NCI-H1092 (cell line): ENCODE measurements at regions not wholly inside any gene's neighbourhood (a gene's known extent, or its start where the extent isn't known, plus 50 kb on each side); places are given as distances from the start of the nearest gene placed in this dataset.
"Not testable (repeated sequence)": the region's sequence is repeated elsewhere in the genome, so short reads cannot be mapped to it uniquely, and the experiment has no call there.

Experiments
- DNase-seq: peaks from one replicate; lab custom pipeline; 2025; lab: John Stamatoyannopoulos, UW

DNA sequence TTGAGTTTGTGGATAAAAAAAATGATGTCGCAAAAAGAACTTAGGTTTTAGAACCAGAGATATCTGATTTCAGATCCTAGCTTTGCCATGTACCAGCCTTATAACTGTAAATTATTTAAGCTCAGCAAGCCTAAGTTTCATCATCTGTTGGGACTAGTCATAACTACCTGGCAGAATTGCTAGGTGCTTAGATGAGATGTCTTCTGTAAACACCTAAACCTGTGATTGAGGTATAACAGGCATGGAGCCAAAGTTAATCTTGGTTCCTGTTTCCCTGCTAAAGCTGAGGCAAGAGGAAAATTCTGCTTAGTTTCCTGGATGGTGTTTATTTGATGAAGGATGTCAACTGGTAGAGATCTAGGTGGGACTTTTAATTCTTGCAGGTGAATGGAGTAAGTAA is 331.3 kb upstream of the RBMS3 start:
- no peak for DNase-seq

DNA sequence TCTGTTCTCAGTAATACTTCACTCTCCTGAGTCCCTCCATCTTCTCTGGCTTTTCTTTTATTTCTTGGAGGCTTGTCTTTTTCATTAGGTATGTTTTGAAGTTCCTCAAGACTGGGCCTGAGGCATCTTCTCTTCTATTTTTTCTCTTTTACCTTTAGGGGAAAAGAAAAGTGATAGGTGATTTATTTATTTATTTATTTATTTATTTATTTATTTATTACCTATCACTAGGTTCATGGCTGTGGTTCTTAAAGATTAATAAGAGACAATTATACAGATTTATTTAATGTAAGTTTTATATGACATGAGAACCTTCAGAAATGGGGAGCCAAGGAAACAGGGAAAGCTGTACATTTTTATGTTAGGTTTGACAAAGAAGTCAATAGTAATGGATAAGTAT is 330.3 kb upstream of the RBMS3 start:
- no peak for DNase-seq

DNA sequence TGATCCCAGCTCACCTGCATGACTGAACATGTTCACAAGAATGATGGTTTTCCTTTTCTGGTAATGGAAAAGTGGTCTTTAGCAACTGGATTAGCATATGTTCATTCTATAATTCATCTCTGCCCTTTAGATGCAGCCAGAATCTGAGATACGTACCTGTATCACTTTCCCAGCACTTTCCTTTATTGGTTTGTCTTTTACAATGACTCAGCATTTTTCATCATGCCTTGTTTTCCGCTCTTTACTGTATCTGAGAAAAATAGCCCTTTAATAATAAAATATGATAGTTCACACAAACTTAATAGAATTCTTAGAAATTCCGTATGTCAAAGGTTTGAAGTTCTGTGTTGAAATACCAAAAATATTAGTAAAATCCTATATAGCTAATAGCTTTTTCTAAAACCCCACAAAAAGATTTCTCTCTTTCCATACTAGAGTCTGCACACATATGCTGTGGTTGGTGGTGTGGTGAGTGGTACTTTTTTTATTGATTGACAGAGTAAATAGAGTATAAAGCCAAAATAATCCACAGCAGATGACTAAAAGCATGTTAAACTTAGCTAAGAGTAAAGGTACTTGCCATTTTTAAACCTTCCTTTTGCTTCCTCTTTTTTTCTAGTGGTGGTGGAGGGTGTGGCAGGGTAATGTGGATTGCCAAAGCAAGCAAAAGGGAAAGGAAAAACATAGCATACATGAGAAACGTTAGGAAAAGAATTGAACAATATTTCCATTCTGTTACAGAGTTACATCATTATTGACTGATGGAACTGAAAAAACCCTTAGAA is 328.9 kb upstream of the RBMS3 start:
- no peak for DNase-seq

DNA sequence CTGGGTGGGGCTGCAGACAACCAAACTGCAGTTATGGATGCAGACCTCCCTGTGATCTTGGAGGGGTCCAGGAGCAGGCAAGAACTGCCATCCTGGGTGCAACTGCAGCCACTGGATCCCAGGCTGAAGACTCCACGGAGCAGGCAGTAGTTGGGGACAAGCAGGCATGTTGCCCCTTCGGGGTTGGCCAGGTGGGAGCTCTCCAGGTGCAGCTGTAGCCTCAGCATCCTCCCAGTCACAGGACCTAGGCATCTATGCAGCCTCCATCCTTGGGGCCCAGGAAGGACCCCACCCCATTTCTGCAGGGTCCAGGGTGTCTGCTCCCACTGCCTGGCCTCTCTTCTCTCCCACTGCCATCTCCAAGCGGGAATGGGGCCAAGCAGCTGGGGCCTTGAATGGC is 322.2 kb upstream of the RBMS3 start:
- no peak for DNase-seq

DNA sequence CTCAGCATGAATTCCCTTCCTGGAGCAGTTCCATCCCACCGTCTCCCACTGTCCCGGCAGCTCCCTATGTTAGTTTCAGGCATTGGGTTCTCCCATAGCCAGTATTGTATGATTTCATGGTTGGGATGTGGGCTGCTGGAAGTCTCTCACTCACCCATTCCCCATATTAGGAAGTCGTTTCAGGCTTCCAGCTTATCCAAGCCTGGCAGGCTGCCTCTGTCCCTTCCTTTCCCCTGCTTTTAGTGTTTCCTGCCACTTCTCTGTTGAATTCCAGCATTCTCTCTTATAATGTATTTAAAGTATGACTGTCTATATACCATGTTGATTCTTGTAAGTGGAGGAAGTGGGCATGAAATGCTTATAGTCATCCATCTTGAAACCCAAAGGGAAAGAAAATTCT is 309.7 kb upstream of the RBMS3 start:
- no peak for DNase-seq

DNA sequence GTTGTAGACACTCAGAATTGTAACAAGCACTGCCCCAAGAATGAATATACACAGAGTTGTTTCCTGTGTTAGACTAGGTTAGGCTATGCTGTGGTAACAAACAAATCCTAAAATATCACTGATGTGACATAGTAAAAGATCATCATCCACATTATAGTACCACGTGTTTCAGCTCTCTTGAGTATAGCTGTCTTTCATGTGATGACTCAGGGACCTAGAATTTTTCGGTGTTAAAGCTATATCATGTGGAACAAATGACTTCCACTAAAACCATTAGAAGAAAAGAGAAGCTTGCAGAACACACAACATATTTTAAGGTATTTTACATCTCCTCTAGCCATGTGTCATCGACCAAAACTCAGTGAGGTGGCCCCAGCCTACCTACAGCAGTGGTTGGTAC is 307.9 kb upstream of the RBMS3 start:
- no peak for DNase-seq

DNA sequence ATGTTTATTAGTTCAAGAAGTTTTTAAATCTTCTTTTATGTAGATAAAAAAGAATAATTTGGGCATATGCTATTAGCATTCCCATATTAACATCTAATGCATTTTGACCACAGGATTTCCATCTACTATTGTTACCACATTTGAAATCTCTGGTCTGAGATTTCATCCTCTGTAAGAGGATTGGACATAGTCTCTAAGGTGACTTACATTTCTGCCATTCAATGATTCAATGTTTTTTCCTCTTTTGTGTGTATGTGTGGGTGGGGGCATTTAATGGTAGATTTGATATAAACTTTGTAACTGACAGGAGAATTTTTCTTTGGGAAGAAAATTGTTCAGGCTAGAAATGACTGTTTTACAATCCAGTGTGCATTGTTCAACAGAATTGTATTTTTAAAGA is 307.3 kb upstream of the RBMS3 start:
- DNase-seq, result no peak

DNA sequence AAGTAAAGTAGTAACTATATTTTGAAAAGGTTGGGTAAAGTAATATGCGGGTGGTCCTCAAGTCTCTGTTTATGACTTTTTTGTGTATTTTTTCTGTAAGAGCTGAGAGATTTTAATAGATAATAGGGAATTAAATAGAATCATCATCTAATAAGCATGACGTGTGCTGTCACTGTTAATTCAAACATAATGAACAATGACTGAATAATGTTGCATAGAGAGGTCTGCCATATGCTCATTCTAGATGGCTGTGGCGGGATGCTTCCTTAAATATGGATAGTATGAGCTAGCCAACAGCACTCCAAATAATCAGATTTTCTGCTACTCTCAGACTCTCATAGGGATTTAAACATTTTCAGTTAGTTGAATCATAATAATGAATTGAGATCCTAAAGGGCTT is 302.8 kb upstream of the RBMS3 start:
- no peak for DNase-seq

DNA sequence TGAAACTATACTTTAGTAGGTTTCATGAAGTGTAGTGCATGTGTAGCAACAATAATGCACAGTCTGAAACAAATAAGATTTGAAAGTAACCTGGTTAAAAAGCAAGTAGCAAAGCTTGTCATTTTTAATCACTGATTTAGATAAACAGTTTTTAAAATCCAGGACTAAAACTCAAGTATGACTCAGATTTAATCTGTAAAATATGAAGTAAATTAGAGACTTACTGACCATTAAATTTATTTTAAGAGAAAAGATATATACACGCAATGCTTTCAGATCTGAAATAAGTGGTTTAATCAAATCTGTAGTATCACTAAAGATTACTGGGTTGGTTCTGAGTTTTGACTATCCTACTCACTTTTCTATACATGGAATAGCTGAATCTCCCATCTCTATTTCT is 300.7 kb upstream of the RBMS3 start:
- DNase-seq, result no peak

DNA sequence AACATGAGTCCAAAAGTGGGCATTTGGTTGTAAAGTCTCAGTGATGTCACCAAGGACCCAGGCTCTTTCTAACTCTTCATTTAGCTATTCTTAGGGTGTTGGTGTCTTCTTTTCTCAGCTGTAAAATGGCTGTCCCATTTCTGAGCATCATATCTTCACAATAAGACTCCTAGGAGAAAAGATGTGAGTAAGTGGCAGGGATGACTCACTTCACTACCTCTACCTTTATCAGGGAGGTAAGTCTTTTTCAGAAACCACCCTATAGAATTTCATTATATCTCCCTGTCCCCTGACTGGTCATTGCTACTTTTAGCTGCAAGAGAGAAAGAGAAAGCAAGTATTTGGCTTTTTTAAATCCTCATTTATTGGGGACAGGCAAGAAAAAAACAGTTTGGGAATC is 300.2 kb upstream of the RBMS3 start:
- no peak for DNase-seq

DNA sequence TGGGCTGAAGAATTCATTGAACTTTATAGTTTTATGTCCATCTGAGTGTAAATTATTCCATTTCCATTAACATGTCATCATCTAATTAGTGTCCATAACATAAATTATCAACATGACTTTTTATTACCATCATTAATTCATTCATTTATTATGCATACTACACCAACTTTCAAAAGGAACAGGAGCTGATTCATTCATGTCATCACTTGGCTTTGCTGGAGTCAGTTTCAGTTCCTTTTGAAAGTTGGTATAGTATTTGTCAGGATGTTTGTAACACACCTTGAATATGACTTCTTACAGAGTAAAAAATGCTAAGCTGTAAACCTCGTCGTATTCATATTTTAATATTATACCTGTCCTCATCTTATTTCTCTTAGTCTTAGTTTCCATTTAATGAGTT is 298.0 kb upstream of the RBMS3 start:
- no peak for DNase-seq

DNA sequence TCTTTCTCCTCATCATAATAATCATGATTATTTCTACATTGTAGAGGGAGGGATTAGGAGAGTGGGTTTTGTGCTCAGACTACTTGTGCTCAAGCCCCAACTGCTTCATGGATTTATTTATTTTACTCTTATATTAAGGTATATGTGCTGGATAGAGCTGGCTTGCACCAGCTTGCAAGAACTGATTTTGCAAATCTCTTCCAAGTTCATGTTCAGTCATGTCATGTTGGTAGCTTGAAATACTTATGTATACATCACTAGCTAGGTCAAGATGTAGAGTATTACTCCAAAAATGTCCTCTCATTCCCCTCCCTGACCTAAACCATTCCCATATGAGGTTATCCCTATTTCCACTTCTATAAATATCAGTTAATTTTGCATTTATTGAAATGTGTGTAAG is 293.9 kb upstream of the RBMS3 start:
- no peak for DNase-seq

DNA sequence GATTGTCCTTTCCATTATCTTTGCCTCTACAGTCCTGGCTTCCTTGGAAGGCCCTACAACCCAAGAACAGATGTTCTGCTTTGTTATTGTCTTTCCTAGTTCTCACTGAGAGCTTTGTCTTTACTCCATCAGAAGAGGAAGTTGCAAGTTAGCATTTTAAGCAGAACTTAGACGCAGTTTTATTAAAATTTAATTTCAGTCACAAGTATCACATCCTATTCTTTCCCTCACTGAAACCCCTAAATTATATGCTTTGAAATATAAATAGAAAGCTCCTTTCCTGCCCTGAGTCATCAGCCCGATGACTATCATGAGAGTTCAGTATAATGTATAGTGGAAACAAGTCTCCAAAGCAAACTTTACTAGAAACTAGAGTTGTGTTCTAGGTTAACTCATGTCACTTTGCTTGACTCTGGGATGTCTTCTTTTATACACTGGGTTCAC is 291.2 kb upstream of the RBMS3 start:
- no peak for DNase-seq

DNA sequence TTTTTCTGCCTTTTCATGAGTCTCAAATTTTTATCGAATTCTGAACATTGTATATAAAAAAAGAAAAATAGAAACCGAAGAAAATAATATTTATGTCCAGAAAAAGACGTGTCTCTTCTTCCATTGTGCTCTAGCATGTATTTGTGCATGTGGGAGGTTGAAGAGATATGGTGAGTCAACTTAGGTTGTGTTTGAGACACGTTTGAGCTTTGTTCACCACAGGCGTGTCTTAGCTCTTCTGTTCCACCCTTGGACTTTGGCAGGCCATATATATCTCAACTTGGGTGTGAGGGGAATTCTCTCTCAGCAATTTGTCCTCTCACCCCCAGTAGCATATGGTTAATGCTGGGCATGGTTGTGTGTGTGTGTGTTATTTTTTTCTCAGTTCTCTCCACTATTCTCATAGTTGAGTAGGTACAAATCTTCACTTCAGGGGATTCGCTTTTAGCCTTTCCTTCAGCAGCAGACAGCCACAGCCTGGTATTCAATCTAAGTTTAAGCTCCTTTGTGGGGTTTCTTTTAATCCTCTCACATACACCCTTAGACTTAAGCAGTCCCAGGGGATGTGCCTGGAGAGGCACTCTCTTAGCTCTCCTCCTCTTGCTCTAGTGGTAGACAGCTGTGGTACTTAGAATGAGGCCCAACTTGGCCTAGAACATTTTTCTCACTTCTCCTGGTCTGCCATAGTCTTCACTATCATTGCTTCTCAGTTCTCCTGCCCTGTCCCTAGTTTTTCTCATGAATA is 286.5 kb upstream of the RBMS3 start:
- no peak for DNase-seq

DNA sequence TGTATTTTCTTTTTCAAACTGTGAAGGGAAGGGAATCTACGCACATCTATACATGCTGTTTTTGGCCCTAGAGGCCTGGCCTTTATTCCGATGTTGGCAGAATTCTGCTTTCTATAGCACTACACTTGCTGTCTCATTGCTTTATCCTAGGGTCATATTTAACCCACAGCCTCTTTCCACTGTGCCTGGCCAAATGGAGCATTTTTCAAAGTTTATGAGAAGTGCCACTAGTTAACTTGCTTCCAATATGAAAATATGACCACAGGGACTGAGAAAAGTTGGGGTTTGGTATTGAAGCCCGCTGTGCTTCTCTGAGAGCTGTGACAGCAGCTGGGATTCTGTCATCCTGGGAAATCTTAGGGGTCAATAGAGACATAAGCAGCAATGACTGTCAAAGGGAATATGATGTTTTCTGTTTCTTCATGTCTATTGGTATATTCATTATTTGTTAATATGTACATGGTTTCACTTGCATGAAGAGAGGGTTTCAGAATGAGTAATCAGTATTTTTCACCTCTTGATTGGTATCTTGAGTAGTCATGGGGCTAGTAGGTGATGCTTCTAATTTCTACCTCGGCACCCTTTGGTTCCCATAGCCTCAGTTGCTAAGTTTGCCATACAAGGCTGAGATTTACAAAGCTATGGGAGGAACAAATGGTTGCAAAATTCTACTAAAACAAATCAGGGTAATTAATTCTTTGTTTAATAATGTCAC is 275.8 kb upstream of the RBMS3 start:
- DNase-seq, result no peak

DNA sequence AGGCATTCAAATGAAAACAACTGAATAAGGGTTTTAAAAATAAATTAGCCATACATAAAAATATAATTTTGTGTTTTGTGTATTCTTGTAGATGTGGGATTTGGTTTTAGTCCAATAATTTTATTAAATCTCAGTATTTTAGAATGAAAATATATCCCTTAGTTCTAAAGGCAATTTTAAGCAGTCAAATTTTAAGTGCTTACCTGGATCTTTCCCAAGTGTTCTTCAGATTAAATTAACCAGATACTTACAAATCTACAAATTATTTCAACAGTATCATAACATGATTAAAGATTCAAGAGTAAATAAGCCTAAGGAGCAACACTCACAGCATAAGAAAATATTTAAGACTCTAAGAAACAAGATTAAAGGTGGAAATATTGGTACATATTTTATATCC is 275.0 kb upstream of the RBMS3 start:
- no peak for DNase-seq

DNA sequence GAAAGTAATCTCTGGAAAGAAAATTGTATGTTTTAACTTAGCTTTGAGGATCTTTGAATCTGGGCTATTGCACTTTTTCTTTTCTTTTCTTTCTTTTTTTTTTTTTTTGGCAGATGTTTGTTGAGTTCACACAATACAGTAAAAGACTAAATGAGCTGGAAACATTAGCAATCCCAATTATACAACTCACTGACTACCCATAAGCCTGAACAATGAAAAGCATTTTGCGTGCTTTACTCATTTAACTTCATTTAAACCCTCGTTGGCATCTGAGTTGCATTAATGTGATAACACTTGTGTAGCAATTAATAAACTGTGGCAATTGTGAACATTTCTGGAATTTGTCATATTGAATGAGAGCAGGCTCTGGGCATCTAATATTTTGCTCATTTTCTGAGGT is 269.4 kb upstream of the RBMS3 start:
- DNase-seq, result no peak

DNA sequence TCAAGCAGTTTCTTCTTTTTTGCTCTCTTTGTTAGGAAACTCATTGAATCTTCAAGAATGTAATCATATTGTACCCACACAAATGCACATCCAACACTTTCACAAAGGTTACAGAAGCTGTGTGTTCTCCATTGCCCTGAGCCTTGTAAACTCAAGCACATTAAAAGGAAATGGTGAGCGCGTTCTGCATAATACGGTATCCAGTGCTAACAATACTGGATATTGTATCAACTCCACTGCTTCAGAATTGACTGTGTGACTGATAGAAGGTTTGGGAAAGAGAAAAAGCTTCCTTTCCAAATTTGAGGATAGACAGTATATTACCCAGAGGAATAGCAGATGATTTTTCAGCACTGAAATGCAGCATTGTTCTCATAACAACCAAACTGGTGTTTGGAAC is 268.9 kb upstream of the RBMS3 start:
- DNase-seq, result no peak

DNA sequence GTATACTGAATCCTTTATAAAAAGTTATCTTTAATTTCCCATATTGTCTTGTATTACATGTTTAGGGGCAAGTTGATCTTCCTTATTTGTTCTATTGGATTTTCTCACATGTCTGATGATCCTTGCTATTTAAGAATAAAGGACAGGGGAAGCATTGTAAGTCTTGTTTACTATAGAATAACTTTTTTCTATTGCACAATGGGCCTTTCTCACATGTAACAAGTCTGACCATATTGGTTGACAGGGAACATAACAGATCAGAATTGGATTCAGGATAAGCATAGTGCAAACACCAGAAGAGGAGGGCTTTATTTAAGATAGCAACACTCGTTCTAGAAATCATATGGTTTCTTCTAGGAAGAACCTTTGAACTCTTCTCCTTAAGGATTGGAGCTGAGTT is 257.9 kb upstream of the RBMS3 start:
- no peak for DNase-seq

DNA sequence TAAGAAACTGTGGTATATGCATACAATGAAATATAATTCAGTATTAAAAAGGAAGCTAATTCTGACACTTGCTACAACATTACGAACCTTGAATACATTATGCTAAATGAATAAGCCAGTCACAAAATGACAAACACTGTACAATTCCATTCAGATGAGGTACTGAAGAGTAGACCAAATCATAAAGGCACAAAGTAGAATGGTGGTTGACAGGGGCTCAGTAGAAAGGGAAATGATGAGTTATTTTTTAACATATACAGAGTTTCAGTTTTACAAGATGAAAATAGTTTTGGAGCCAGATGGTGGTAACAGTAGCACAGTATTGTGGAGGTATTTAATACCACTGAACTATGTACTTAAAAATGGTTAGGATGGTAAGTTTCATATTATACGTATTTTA is 254.6 kb upstream of the RBMS3 start:
- no peak for DNase-seq

DNA sequence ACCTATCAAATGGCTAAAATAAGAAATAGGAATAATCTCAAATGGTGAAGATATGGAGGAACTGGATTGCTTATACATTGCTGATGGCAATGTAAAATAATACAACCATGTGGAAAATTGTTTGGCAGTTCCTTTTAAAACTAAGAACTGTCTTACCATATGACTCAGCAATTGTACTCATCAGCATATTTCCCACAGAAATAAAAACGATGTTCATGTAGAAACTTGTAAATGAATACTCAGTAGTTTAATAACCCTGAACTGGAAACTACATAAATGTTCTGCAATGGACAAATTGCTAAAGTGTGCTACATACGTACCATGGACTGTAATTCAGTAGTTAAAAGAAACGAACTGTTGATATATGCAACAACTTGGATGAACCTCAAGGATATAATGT is 253.9 kb upstream of the RBMS3 start:
- no peak for DNase-seq

DNA sequence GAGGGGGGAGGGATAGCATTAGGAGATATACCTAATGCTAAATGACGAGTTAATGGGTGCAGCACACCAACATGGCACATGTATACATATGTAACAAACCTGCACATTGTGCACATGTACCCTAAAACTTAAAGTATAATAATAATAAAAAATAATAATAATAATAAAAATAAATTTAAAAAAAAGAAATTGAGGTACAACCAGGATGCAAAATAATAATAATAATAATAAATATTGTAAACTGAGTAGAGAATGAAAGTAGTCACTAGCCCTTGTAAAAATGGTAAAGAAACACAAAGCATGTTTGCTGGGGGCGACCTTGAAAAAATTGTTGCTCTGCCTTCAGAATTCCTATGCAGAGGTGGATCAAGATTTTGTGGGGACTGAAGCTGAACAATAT is 249.7 kb upstream of the RBMS3 start:
- not testable (repeated sequence) for DNase-seq

DNA sequence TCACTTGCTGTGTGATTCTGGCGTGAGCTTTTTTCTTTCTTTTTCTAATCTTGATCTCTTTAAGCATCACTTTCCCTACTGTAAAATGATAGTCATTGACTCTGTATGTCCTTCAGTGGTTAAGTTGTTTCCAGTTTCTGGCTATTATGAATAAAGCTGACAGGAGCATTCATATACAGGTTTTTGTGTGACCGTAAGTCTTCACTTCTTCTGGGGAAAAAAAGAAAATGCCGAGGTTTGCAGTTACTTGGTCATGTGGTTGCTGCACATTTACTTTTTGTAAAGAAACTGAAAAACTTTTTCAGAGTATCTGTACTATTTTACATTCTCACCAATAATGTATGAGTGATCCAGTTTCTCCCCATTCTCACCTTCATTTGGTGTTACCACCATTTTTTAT is 247.4 kb upstream of the RBMS3 start:
- no peak for DNase-seq
